GM13977 (cell line): ENCODE measurements at regions not wholly inside any gene's neighbourhood (a gene's known extent, or its start where the extent isn't known, plus 50 kb on each side); places are given as distances from the start of the nearest gene placed in this dataset.

Source experiments
- DNase-seq: peaks from one replicate; pipeline ENCODE4 v3.0.0; 2012; ENCODE audit warnings: low spot score
- CTCF ChIP-seq: IDR thresholded peaks from 2 replicates; pipeline ENCODE4 v1.5.1; 2012; ENCODE audit warnings: mild to moderate bottlenecking, control low read depth; ENCODE audit not compliant: insufficient read depth; ENCODE audit errors: extremely low read depth, missing control alignments
- in situ Hi-C: fragments of 300-500 bp; cut with MboI; formaldehyde crosslinking; loops from one replicate; pipeline ENCODE4 v1.12.0; 2022; ENCODE audit warnings: low sequenced_read_pairs, low pct_unique_long_range_greater_than_20kb, mixed read lengths, inconsistent platforms; ENCODE audit not compliant: unreplicated experiment

GRCh38 chr13:88339271-88339741, 668.1 kb downstream of the SLITRK5 start:
- TF ChIP-seq CTCF = no peak
- DNase-seq = no peak
- in situ Hi-C loops = no loop called here

GRCh38 chr13:88345171-88345847, 674.1 kb downstream of the SLITRK5 start:
- no peak for DNase-seq
- in situ Hi-C loops = no loop called here
- TF ChIP-seq CTCF = no peak

- in situ Hi-C loops = no loop called here
- no peak for TF ChIP-seq CTCF
- DNase-seq = no peak
Observed at GRCh38 chr13:88360761-88361160, 689.6 kb downstream of the SLITRK5 start.

- in situ Hi-C loops = no loop called here
- no peak for DNase-seq
- TF ChIP-seq CTCF = no peak
Observed at GRCh38 chr13:88369866-88370265, 698.7 kb downstream of the SLITRK5 start.

- no peak for TF ChIP-seq CTCF
- in situ Hi-C loops = no loop called here
- no peak for DNase-seq
Observed at GRCh38 chr13:88376760-88377388, 705.7 kb downstream of the SLITRK5 start.

GRCh38 chr13:88377852-88378251, 706.7 kb downstream of the SLITRK5 start:
- in situ Hi-C loops = no loop called here
- DNase-seq = no peak

More at GRCh38 chr13:88377852-88378251, 706.7 kb downstream of the SLITRK5 start:
- TF ChIP-seq CTCF = no peak
